Esophagus muscularis mucosa (tissue), 4 donors: ENCODE measurements at regions not wholly inside any gene's neighbourhood (a gene's known extent, or its start where the extent isn't known, plus 50 kb on each side); places are given as distances from the start of the nearest gene placed in this dataset.

ENCODE experiments used
- DNase-seq: peaks from one replicate; pipeline ENCODE4 v3.0.0-alpha.2; 2017; ENCODE audit errors: extremely low spot score
- H3K27ac ChIP-seq, 4 donors: fragments of 200-600 bp; sonication (generic); replicated peaks in 1 of 4; 1 replicate in 3 of 4; 2 replicates in 1 of 4; pipeline ENCODE4 v1.5.1; 2016 to 2019; ENCODE audit warnings: mild to moderate bottlenecking in 1 of 4
- H3K27me3 ChIP-seq, 4 donors: fragments of 200-600 bp; sonication (generic); one replicate each; pipeline versions ENCODE4 v1.5.1 to v1.6.0; 2016 to 2019
- H3K36me3 ChIP-seq, 4 donors: fragments of 200-600 bp; sonication (generic); one replicate each; pipeline ENCODE4 v1.5.1; 2016 to 2019
- H3K4me1 ChIP-seq, 4 donors: fragments of 200-600 bp; sonication (generic); one replicate each; pipeline ENCODE4 v1.5.1; 2016 to 2019
- H3K4me3 ChIP-seq, 4 donors: fragments of 200-600 bp; sonication (generic); 1 replicate in 2 of 4; 2 replicates in 2 of 4; pipeline ENCODE4 v1.5.1; 2016 to 2019; ENCODE audit warnings: mild to moderate bottlenecking in 4 of 4, moderate library complexity in 1 of 4
- H3K9me3 ChIP-seq, 4 donors: fragments of 200-600 bp; sonication (generic); 1 replicate in 3 of 4; 2 replicates in 1 of 4; pipeline ENCODE4 v1.5.1; 2016 to 2019
- EP300 ChIP-seq: sonication (generic); formaldehyde crosslinking; IDR thresholded peaks from one replicate; pipeline ENCODE4 v1.6.1; 2017; ENCODE audit warnings: antibody characterized with exemption
- POLR2A ChIP-seq: fragments of 450-650 bp; IDR thresholded peaks from one replicate; pipeline ENCODE4 v1.6.1; 2017; ENCODE audit warnings: antibody characterized with exemption, moderate library complexity, mild to moderate bottlenecking, low read depth
- POLR2AphosphoS5 ChIP-seq, 2 donors: sonication (generic); formaldehyde crosslinking; IDR thresholded peaks; one replicate each; pipeline ENCODE4 v1.6.1; 2017; ENCODE audit warnings: antibody characterized with exemption in 2 of 2
- WGBS: methylation state at CpG from one replicate; pipeline ENCODE4 v1.1.5; 2018; 5-methylcytosine and 5-hydroxymethylcytosine counted together
- intact Hi-C: fragments of 100-400 bp; cut with DNase I; formaldehyde crosslinking; loops from one replicate; pipeline ENCODE4 v1.15.1; 2023
- TF ChIP-seq, protein P1 (sequence below), 3 experiments: fragments of 200-600 bp in 2 of 3; fragments of 450-650 bp in 1 of 3; sonication (generic) in 2 of 3; IDR thresholded peaks; one replicate each; pipeline ENCODE4 v1.5.1; 2017 to 2019; ENCODE audit warnings: antibody characterized with exemption in 3 of 3, mild to moderate bottlenecking in 2 of 3, moderate library complexity in 1 of 3

DNA sequence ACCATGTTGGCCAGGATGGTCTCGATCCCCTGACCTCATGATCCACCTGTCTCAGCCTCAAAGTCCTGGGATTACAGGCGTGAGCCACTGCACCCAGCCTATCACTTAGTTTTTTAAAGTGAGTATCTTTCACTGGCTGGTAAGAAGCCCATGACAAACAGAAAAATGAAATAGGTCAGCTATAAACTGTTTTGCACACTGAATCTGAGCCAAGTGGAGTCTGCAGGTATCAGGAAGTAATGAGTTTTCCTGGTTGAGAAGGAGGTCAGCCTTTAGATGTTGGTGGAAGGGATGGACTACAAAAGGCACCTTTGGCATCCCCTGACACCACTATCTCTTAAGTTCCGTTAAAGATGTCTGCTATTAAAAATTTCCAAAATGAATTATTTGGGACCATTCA lies 345.1 kb downstream of the AASDHPPT start:
- no peaks in the 10 kb centered on the region for H3K27me3 ChIP-seq
- H3K9me3 ChIP-seq = no peaks in the 10 kb centered on the region
- H3K4me1 ChIP-seq = no peaks in the 10 kb centered on the region
- no peak for DNase-seq
- H3K27ac ChIP-seq = no peak overlapping the region
- TF ChIP-seq, protein P1, sequence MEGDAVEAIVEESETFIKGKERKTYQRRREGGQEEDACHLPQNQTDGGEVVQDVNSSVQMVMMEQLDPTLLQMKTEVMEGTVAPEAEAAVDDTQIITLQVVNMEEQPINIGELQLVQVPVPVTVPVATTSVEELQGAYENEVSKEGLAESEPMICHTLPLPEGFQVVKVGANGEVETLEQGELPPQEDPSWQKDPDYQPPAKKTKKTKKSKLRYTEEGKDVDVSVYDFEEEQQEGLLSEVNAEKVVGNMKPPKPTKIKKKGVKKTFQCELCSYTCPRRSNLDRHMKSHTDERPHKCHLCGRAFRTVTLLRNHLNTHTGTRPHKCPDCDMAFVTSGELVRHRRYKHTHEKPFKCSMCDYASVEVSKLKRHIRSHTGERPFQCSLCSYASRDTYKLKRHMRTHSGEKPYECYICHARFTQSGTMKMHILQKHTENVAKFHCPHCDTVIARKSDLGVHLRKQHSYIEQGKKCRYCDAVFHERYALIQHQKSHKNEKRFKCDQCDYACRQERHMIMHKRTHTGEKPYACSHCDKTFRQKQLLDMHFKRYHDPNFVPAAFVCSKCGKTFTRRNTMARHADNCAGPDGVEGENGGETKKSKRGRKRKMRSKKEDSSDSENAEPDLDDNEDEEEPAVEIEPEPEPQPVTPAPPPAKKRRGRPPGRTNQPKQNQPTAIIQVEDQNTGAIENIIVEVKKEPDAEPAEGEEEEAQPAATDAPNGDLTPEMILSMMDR (IDR thresholded peaks at IDR 0.05) = no peak
- TF ChIP-seq POLR2AphosphoS5 (IDR thresholded peaks at IDR 0.05) (no peak), EP300 (no peak), POLR2A (no peak)
- intact Hi-C loops = no loop called here
- 90% methylated on average over 3 of the region's 3 CpGs for WGBS
- no peaks in the 10 kb centered on the region for H3K36me3 ChIP-seq
- H3K4me3 ChIP-seq = no peak overlapping the region

DNA sequence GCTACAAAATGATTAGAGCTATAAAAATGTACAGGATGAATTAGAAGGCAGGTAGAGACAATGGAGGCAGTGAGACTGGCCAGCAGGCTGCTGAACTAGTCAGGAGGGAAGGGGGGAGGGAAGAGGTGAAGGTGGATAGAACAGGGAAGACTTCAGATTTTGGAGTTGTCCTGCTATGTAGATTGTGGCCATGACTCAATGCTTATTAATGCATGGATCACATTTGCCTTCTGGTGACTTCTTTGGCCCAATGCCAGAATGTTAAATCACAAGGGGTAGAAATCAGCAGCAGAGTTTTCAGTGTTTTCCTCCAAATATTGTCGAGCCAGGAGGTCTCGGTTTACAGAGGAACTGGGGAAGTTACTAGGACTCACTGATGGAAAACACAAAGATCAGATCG lies 346.6 kb downstream of the AASDHPPT start:
- WGBS = 79% methylated on average over 3 of the region's 3 CpGs
- DNase-seq = no peak
- Histone ChIP-seq H3K27me3 (no peaks in the 10 kb centered on the region), H3K27ac (no peak overlapping the region), H3K9me3 (no peaks in the 10 kb centered on the region), H3K4me3 (no peak overlapping the region), H3K36me3 (no peaks in the 10 kb centered on the region), H3K4me1 (no peaks in the 10 kb centered on the region)
- TF ChIP-seq POLR2AphosphoS5 (IDR thresholded peaks at IDR 0.05) (no peak), POLR2A (no peak), EP300 (no peak)
- TF ChIP-seq, protein P1 (IDR thresholded peaks at IDR 0.05) = no peak
- intact Hi-C loops = no loop called here

DNA sequence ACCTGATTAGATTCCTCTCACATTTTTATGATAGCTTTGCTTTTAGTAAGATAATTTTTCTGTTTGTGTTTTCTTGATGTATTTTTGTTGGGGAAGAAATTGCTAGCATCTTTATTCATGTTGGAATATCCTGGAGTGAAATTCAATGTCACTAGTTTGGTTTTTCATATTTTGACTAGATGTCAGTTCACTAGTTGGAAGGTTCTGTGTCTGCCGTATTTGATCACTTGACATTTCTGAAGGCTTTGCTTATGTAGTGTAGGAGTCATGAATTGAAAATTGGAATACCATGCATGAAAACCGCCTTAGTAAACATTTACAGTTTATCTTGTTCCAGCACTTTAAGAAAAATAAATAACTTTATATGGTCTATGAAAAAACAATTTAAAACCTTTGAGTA lies 348.4 kb downstream of the AASDHPPT start:
- WGBS = 91% methylated on average over 2 of the region's 2 CpGs
- H3K4me1 ChIP-seq = no peaks in the 10 kb centered on the region
- no peak for TF ChIP-seq EP300
- H3K9me3 ChIP-seq = no peaks in the 10 kb centered on the region
- no peaks in the 10 kb centered on the region for H3K27me3 ChIP-seq
- no peaks in the 10 kb centered on the region for H3K36me3 ChIP-seq
- DNase-seq = no peak
- intact Hi-C loops = no loop called here
- no peak overlapping the region for H3K4me3 ChIP-seq
- no peak overlapping the region for H3K27ac ChIP-seq

DNA sequence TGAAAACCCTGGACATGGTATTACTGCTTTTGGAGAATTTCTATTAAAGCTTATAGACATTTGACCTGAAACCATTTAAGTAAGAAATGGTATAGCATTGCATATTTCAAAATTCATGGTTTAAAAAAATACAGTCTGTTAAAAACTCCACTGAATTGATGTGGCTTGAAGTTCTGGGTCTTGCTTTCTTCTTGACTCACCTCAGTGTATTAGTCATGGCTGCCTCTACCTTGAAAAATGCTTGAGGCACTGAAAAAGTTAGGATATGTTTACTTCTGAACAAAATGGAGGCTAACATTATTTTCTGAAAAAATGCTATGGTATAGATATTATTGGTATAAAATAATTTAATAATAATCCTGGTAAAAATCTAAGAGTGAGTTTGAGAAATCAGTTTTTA lies 349.2 kb downstream of the AASDHPPT start:
- H3K4me1 ChIP-seq = no peaks in the 10 kb centered on the region
- TF ChIP-seq POLR2A (no peak), POLR2AphosphoS5 (IDR thresholded peaks at IDR 0.05) (no peak), EP300 (no peak)
- TF ChIP-seq, protein P1 (IDR thresholded peaks at IDR 0.05) = no peak

DNA sequence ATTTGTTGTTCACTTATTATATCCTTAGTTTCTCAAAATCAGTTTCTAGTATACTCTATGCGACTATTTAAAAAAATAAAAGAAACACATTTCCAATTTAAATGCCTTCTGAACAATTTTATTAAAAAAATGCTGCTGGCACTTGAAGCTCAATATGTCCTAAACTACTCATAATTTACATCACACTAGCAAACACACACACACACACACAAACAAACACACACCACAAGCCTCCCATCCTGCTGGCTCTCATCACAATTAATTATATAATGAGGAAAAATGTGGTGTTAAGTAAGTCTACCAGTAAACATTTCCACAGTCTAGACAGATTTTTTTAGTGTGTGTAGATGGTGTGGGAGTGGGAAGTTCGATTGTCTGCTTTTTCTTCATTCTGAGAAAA lies 350.3 kb downstream of the AASDHPPT start:
- Histone ChIP-seq H3K9me3 (no peaks in the 10 kb centered on the region), H3K27ac (no peak overlapping the region), H3K27me3 (no peaks in the 10 kb centered on the region), H3K36me3 (no peaks in the 10 kb centered on the region), H3K4me3 (no peak overlapping the region), H3K4me1 (no peaks in the 10 kb centered on the region)
- DNase-seq = no peak
- TF ChIP-seq EP300 = no peak
- TF ChIP-seq, protein P1 (IDR thresholded peaks at IDR 0.05) = no peak
- no peak for TF ChIP-seq POLR2A
- WGBS = 81% methylated on average over 2 of the region's 2 CpGs
- intact Hi-C loops = no loop called here

More for the DNA sequence above, 349.2 kb downstream of the AASDHPPT start:
- Histone ChIP-seq H3K36me3 (no peaks in the 10 kb centered on the region), H3K27ac (no peak overlapping the region), H3K4me3 (no peak overlapping the region), H3K27me3 (no peaks in the 10 kb centered on the region), H3K9me3 (no peaks in the 10 kb centered on the region)
- intact Hi-C loops = no loop called here
- no peak for DNase-seq
